ENCODE measurements at regions not wholly inside any gene's neighbourhood (a gene's known extent, or its start where the extent isn't known, plus 50 kb on each side); places are given as distances from the start of the nearest gene placed in this dataset.

- TF ChIP-seq ATF2 (tag by site-specific recombination; IDR thresholded peaks at IDR 0.05; ENCODE audit: low read depth) = no peak
- TF ChIP-seq, protein P1, sequence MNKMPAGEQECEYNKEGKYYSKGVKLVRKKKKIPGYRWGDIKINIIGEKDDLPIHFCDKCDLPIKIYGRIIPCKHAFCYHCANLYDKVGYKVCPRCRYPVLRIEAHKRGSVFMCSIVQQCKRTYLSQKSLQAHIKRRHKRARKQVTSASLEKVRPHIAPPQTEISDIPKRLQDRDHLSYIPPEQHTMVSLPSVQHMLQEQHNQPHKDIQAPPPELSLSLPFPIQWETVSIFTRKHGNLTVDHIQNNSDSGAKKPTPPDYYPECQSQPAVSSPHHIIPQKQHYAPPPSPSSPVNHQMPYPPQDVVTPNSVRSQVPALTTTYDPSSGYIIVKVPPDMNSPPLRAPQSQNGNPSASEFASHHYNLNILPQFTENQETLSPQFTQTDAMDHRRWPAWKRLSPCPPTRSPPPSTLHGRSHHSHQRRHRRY (tag by site-specific recombination; IDR thresholded peaks at IDR 0.05) = no peak
- no peak for TF ChIP-seq CTCF (tag by site-specific recombination; IDR thresholded peaks at IDR 0.05)
- no peak for TF ChIP-seq ZNF585B (tag by site-specific recombination; IDR thresholded peaks at IDR 0.05)
- TF ChIP-seq SP2 (tag by site-specific recombination; IDR thresholded peaks at IDR 0.05) = no peak
- no peak for TF ChIP-seq MEIS1 (CRISPR knock-in tag; IDR thresholded peaks at IDR 0.05; ENCODE audit: borderline replicate concordance)
- no peak for TF ChIP-seq ZFP37 (tag by site-specific recombination; IDR thresholded peaks at IDR 0.05)
- no peak for TF ChIP-seq KLF1 (tag by site-specific recombination; IDR thresholded peaks at IDR 0.05)
- TF ChIP-seq ZNF704 (tag by site-specific recombination; IDR thresholded peaks at IDR 0.05) = no peak
Measured at GRCh38 chr7:18330548-18330947, 165.0 kb upstream of the HDAC9 start.
